K562 (cell line): ENCODE measurements at regions not wholly inside any gene's neighbourhood (a gene's known extent, or its start where the extent isn't known, plus 50 kb on each side); places are given as distances from the start of the nearest gene placed in this dataset.

Experiments used
- ATAC-seq: fragments of 200-7000 bp; cut with Tn5 transposase; 3 replicates; pipeline ENCODE4 v1.9.1; 2020; ENCODE audit warnings: moderate library complexity
- BruUV-seq: library from RNA; stranded (reverse); fragments of 400-500 nt; replicated peaks from 2 replicates; lab custom pipeline; 2021; lab: Mats Ljungman, UMichigan
- CTCF ChIA-PET: fragments of 300-600 bp; formaldehyde crosslinking; extraction: SDS; loops from one replicate; lab custom pipeline; 2021; ENCODE audit warnings: low intra/inter-chr PET ratio; lab: Yijun Ruan, JAX
- POLR2A ChIA-PET: fragments of 300-600, 350-650 bp; sonication (Branson Sonifier 250); formaldehyde crosslinking; extraction: SDS; loops from one replicate; lab custom pipeline; 2021; ENCODE audit warnings: antibody characterized with exemption, inconsistent platforms; lab: Yijun Ruan, JAX
- DNase-seq, 4 experiments: peaks; one replicate each; pipeline versions ENCODE4 v3.0.0 to v3.0.0-alpha.2; 2011 to 2018; ENCODE audit warnings: low spot score in 3 of 4, mixed read lengths in 3 of 4; ENCODE audit errors: extremely low read depth in 1 of 4
- FAIRE-seq: peaks from 2 replicates; lab custom pipeline; 2011; peaks lifted over from hg19 to GRCh38; lab: Jason Lieb, UNC
- H2AFZ ChIP-seq: 2 replicates; pipeline ENCODE4 v1.6.0; 2011; ENCODE audit warnings: low read depth, low read length, control low read depth, inconsistent platforms
- H3K27ac ChIP-seq: fragments of 200-600 bp; 3 replicates; pipeline ENCODE4 v1.8.0; 2011; ENCODE audit warnings: low read depth, mild to moderate bottlenecking, control low read depth, inconsistent platforms, low read length, moderate library complexity, mixed read lengths; ENCODE audit errors: extremely low read depth
- H3K27me3 ChIP-seq, 2 experiments: fragments of 300-600 bp in 1 of 2; 2 replicates in 1 of 2; 3 replicates in 1 of 2; pipeline versions ENCODE4 v1.6.0 to v1.8.0; 2011; ENCODE audit warnings: inconsistent platforms in 2 of 2, low read length in 2 of 2, mild to moderate bottlenecking in 1 of 2, mixed read lengths in 1 of 2, moderate library complexity in 1 of 2; ENCODE audit not compliant: control insufficient read depth in 2 of 2, insufficient read depth in 2 of 2
- H3K36me3 ChIP-seq: fragments of 300-600 bp; 3 replicates; pipeline ENCODE4 v1.8.0; 2011; ENCODE audit warnings: mild to moderate bottlenecking, low read length, inconsistent platforms; ENCODE audit not compliant: control insufficient read depth, insufficient read depth
- H3K4me1 ChIP-seq, 2 experiments: fragments of 200-600 bp in 1 of 2; replicated peaks in 1 of 2; 2 replicates in 1 of 2; 3 replicates in 1 of 2; pipeline versions ENCODE4 v1.5.1 to v1.8.0; 2011; ENCODE audit warnings: inconsistent platforms in 2 of 2, low read length in 2 of 2, mild to moderate bottlenecking in 1 of 2, mixed read lengths in 1 of 2, moderate library complexity in 1 of 2; ENCODE audit not compliant: control insufficient read depth in 2 of 2, insufficient read depth in 2 of 2
- H3K4me2 ChIP-seq: 2 replicates; pipeline ENCODE4 v1.6.1; 2011; ENCODE audit warnings: low read length, control low read depth, inconsistent platforms, mixed read lengths; ENCODE audit not compliant: insufficient read depth
- H3K4me3 ChIP-seq: fragments of 200-600 bp; sonication (generic), shearing (Covaris generic); 2 replicates; pipeline ENCODE4 v1.5.1; 2016; ENCODE audit warnings: control low read depth, inconsistent platforms
- H3K79me2 ChIP-seq: fragments of 200-600 bp; 3 replicates; pipeline ENCODE4 v1.8.0; 2011; ENCODE audit warnings: low read length, inconsistent platforms; ENCODE audit not compliant: control insufficient read depth, insufficient read depth
- H3K9ac ChIP-seq, 2 experiments: 2 replicates each; pipeline versions ENCODE4 v1.6.0 to v1.6.1; 2011; ENCODE audit warnings: low read depth in 2 of 2, low read length in 2 of 2, control low read depth in 1 of 2, inconsistent platforms in 1 of 2, mild to moderate bottlenecking in 1 of 2, mixed read lengths in 1 of 2; ENCODE audit not compliant: insufficient read depth in 1 of 2
- H3K9me1 ChIP-seq: one replicate; pipeline ENCODE4 v1.6.0; 2011; ENCODE audit warnings: inconsistent platforms, mild to moderate bottlenecking, low read length, moderate library complexity; ENCODE audit not compliant: control insufficient read depth, insufficient read depth
- H3K9me3 ChIP-seq: replicated peaks from 2 replicates; pipeline ENCODE4 v1.5.1; 2011; ENCODE audit warnings: low read depth, low read length, inconsistent platforms; ENCODE audit not compliant: control insufficient read depth, insufficient read depth
- H4K20me1 ChIP-seq: replicated peaks from 2 replicates; pipeline ENCODE4 v1.6.1; 2011; ENCODE audit warnings: low read length, inconsistent platforms, mixed read lengths; ENCODE audit not compliant: control insufficient read depth, insufficient read depth
- EGR1 ChIP-seq: fragments of 450-650 bp; conservative IDR thresholded peaks from 2 replicates; pipeline ENCODE4 v1.6.1; 2017; ENCODE audit warnings: mild to moderate bottlenecking
- NR2C2 ChIP-seq, 2 experiments: fragments of 200-800 bp in 1 of 2; sonication (Bioruptor generic) in 1 of 2; sonication (generic) in 1 of 2; formaldehyde crosslinking in 1 of 2; IDR thresholded peaks; 2 replicates each; pipeline versions ENCODE4 v1.6.1 to v1.8.0; 2016 to 2022; ENCODE audit warnings: mild to moderate bottlenecking in 1 of 2, missing compliant biosample characterization in 1 of 2, missing genetic modification characterization in 1 of 2, missing genetic modification reagents in 1 of 2
- RBM25 ChIP-seq: fragments of 200-400 bp; formaldehyde crosslinking; IDR thresholded peaks from 2 replicates; pipeline ENCODE4 v1.6.1; 2018; ENCODE audit warnings: low read length, low read depth, moderate library complexity; ENCODE audit not compliant: severe bottlenecking
- SRSF3 ChIP-seq: fragments of 200-400 bp; formaldehyde crosslinking; IDR thresholded peaks from 2 replicates; pipeline ENCODE4 v1.6.1; 2016; ENCODE audit warnings: mild to moderate bottlenecking, low read length, moderate library complexity; ENCODE audit not compliant: insufficient read depth
- ZNF354B ChIP-seq: fragments of 250-450 bp; sonication (Bioruptor Pico); IDR thresholded peaks from 2 replicates; pipeline ENCODE4 v1.4.0; 2020
- ZNF507 ChIP-seq: conservative IDR thresholded peaks from 2 replicates; pipeline ENCODE4 v1.6.1; 2017; ENCODE audit warnings: missing genetic modification characterization, missing compliant biosample characterization
- WGBS: fragments of 100-300 bp; shearing (Covaris generic); methylation state at CpG from one replicate; pipeline ENCODE4 v1.1.6; 2016; ENCODE audit warnings: low coverage, mixed read lengths; ENCODE audit not compliant: insufficient coverage; ENCODE audit errors: missing lambda C conversion rate; 5-methylcytosine and 5-hydroxymethylcytosine counted together
- in situ Hi-C: fragments of 300-500 bp; cut with MboI; formaldehyde crosslinking; loops from 4 replicates; pipeline ENCODE4 v1.15.0; 2018; ENCODE audit warnings: inconsistent platforms, mixed read lengths
- intact Hi-C: fragments of 100-400 bp; cut with micrococcal nuclease; formaldehyde crosslinking; loops from 2 replicates; pipeline ENCODE4 v1.14.2; 2022
- TF ChIP-seq, protein P1 (sequence below): fragments of 250-450 bp; sonication (Bioruptor Pico); IDR thresholded peaks from 2 replicates; pipeline ENCODE4 v1.5.0; 2021; ENCODE audit warnings: mild to moderate bottlenecking, moderate library complexity

- TF ChIP-seq SRSF3 (no peak), NR2C2 (CRISPR knock-in tag; IDR thresholded peaks at IDR 0.05) (no peak), NR2C2 (tag; IDR thresholded peaks at IDR 0.05) (no peak), EGR1 (no peak)
- TF ChIP-seq, all 486 proteins: peak for 0
These were observed 411.6 kb upstream of the ZEB2 start (continued) for GRCh38 chr2:144931480-144931879.

- no peak overlapping the region for H3K27ac ChIP-seq
- H3K4me2 ChIP-seq, result no peak overlapping the region
- intact Hi-C loops, result no loop called here
- H2AFZ ChIP-seq, result no peak overlapping the region
- ATAC-seq (no peak), DNase-seq (no peak), FAIRE-seq (no peak)
- peaks cover 0 to 3% of the 10 kb centered on the region in 2 experiments; a peak in 2 of 5 replicates for H3K4me1 ChIP-seq
- H3K36me3 ChIP-seq, result no peaks in the 10 kb centered on the region
- H3K9me1 ChIP-seq, result no peaks in the 10 kb centered on the region
- H3K9me3 ChIP-seq, result peaks cover 4% of the 10 kb centered on the region; the same call in 1 of the 2 replicates
- no peaks in the 10 kb centered on the region for H4K20me1 ChIP-seq
- no peaks in the 10 kb centered on the region for H3K79me2 ChIP-seq
- 53% methylated on average over 1 of the region's 1 CpG for WGBS
- POLR2A ChIA-PET, result no interaction called here
- no peak overlapping the region for H3K9ac ChIP-seq
- no peaks in the 10 kb centered on the region for H3K27me3 ChIP-seq
- in situ Hi-C loops, result no loop called here
- H3K4me3 ChIP-seq, result no peak overlapping the region
- no TSS peak for BruUV-seq
- TF ChIP-seq ZNF507, result peak; percentile 98
- peak; percentile 78 for TF ChIP-seq ZNF354B (CRISPR knock-in tag)
- TF ChIP-seq, protein P1, sequence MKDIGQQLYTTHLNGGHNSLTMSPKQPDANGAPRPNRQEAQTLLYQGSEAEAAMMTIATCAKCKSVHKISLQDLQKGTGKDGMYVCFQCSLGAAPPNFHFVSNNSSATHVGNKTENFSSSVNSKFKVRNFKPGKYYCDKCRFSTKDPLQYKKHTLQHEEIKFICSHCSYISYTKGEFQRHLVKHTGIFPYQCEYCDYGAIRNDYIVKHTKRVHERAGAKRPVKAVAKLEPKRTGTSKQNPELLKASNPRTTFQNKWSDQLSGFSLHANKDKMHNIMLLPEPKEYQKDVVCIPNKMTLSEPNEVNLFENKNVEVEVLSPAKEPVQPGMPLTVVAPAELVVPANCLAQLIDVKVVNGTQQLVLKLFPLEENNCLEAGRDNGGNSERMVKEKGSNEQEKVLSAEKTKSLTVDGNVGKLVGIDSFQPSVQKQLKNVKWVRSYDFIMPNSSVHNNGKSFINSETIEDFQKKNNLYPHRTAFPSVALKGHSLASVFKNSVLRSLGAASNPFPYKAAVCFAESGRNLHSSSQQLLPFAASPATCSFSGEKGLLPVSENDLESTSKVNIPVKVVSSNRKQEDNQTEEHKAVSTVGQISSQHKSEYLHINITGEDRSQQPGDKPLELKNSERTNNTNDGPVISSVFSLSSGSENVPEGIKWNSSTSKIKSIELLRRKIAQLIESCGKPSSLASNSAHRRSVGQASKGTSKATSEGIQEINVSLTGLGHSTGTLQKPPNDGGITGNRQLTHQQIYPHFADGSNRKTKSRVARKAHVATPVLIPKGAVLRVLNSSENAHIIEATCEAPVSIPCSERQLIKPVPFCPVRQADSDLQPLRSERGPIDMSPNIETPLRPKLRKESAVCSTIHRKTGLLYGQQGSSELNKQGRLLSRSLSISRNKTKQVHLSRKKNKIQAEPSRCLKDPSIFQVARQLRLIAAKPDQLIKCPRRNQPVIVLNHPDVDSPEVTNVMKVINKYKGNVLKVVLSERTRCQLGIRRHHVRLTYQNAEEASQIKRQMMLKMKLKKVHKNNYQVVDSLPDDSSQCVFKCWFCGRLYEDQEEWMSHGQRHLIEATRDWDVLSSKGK, result no peak
- TF ChIP-seq RBM25, result peak; percentile 74
- CTCF ChIA-PET, result no interaction called here
These were observed 407.5 kb upstream of the ZEB2 start for GRCh38 chr2:144927429-144927828.
